ENCODE measurements at regions not wholly inside any gene's neighbourhood (a gene's known extent, or its start where the extent isn't known, plus 50 kb on each side); places are given as distances from the start of the nearest gene placed in this dataset.

- TF ChIP-seq KLF5 (IDR thresholded peaks at IDR 0.05; ENCODE audit: partially characterized antibody) (no peak), PRDM15 (CRISPR knock-in tag; IDR thresholded peaks at IDR 0.05) (no peak), MEF2A (IDR thresholded peaks at IDR 0.05; ENCODE audit: insufficient read depth, low read depth, low read length) (no peak), FOS (IDR thresholded peaks at IDR 0.05; ENCODE audit: borderline replicate concordance, extremely low read depth, insufficient read length) (no peak), NR2C1 (IDR thresholded peaks at IDR 0.05) (no peak), IKZF1 (conservative IDR thresholded peaks at IDR 0.05) (no peak), CBFB (IDR thresholded peaks at IDR 0.05; ENCODE audit: low read depth) (no peak), POU2F2 (IDR thresholded peaks at IDR 0.05; ENCODE audit: borderline replicate concordance, low read depth, low read length) (no peak)
These were observed 180.1 kb upstream of the SMIM30 start (continued) for GRCh38 chr7:113298501-113298900.

- ATAC-seq (no peak), FAIRE-seq (no peak), DNase-seq (ENCODE audit: low read depth, low spot score) (no peak)
- Histone ChIP-seq H3K79me2 (ENCODE audit: control insufficient read depth, insufficient read depth, low read length) (no peaks in the 10 kb centered on the region), H3K27ac (ENCODE audit: control insufficient read depth, insufficient read depth) (no peak overlapping the region), H3K9ac (ENCODE audit: control insufficient read depth, insufficient read depth, low read length) (no peak overlapping the region), H3K4me3 (no peak overlapping the region), H3K27me3 (replicated peaks in 1 of 2; ENCODE audit: control insufficient read depth in 2 of 2, insufficient read depth in 2 of 2, low read length in 1 of 2) (no peaks in the 10 kb centered on the region), H3K9me3 (replicated peaks; ENCODE audit: control insufficient read depth, insufficient read depth, low read length) (no peaks in the 10 kb centered on the region), H3K4me1 (ENCODE audit: control insufficient read depth, insufficient read depth, low read length) (no peaks in the 10 kb centered on the region), H2AFZ (ENCODE audit: control insufficient read depth, low read depth, low read length) (no peak overlapping the region), H3K4me2 (ENCODE audit: control insufficient read depth, insufficient read depth) (no peak overlapping the region), H3K36me3 (ENCODE audit: control insufficient read depth in 2 of 2, insufficient read depth in 2 of 2, low read length in 1 of 2) (no peaks in the 10 kb centered on the region), H4K20me1 (ENCODE audit: control insufficient read depth, insufficient read depth) (no peaks in the 10 kb centered on the region)
- WGBS (ENCODE audit: insufficient coverage, insufficient replicate concordance, low lambda C conversion rate, missing lambda C conversion rate), result 11% methylated on average over 3 of the region's 3 CpGs
- POLR2A ChIA-PET, result no interaction called here
- in situ Hi-C loops (cut with MboI), result no loop called here
- CTCF ChIA-PET, result no interaction called here
- BruUV-seq (replicated peaks), result no TSS peak
- SMC1A ChIA-PET (ENCODE audit: uncharacterized antibody, unreplicated experiment), result no interaction called here
- intact Hi-C loops (cut with micrococcal nuclease; ENCODE audit: unreplicated experiment), result no loop called here
- RAD21 ChIA-PET (ENCODE audit: unreplicated experiment), result no interaction called here
- TF ChIP-seq LARP7 (IDR thresholded peaks at IDR 0.05) (no peak), TAF1 (IDR thresholded peaks at IDR 0.05; ENCODE audit: borderline replicate concordance, low read depth, low read length) (no peak), ZNF384 (IDR thresholded peaks at IDR 0.05; ENCODE audit: borderline replicate concordance, low read depth, low read length) (no peak), ZNF687 (IDR thresholded peaks at IDR 0.05) (no peak), REST (IDR thresholded peaks at IDR 0.05; ENCODE audit: low read depth, low read length) (no peak)
These were observed 176.4 kb upstream of the SMIM30 start for GRCh38 chr7:113294750-113295149.
